Body of pancreas (tissue), 4 donors: ENCODE measurements at regions not wholly inside any gene's neighbourhood (a gene's known extent, or its start where the extent isn't known, plus 50 kb on each side); places are given as distances from the start of the nearest gene placed in this dataset.

Experiments
- CTCF ChIP-seq, 7 experiments: fragments of 450-650 bp in 4 of 7; fragments of 200-600 bp in 3 of 7; sonication (generic) in 3 of 7; IDR thresholded peaks; one replicate each; pipeline ENCODE4 v1.5.1; 2016 to 2019; ENCODE audit warnings: antibody characterized with exemption in 7 of 7
- POLR2A ChIP-seq, 3 donors: fragments of 450-650 bp; IDR thresholded peaks; one replicate each; pipeline ENCODE4 v1.6.1; 2016; ENCODE audit warnings: antibody characterized with exemption in 3 of 3, mild to moderate bottlenecking in 2 of 3

GRCh38 chr11:37364246-37364839 lies 766.3 kb upstream of the RAG2 start:
- TF ChIP-seq CTCF (IDR thresholded peaks at IDR 0.05): no peak
- no peak for TF ChIP-seq POLR2A (IDR thresholded peaks at IDR 0.05)
